NCI-H748 (cell line): ENCODE measurements at regions not wholly inside any gene's neighbourhood (a gene's known extent, or its start where the extent isn't known, plus 50 kb on each side); places are given as distances from the start of the nearest gene placed in this dataset.
A peak's percentile ranks its signal among the peaks of the same experiment; 100 is the strongest.

Experiments used
- DNase-seq: peaks from one replicate; lab custom pipeline; 2025; ENCODE audit not compliant: unreplicated experiment; lab: John Stamatoyannopoulos, UW

GRCh38 chr7:131900785-131901287, 344.4 kb upstream of the PODXL start:
- no peak for DNase-seq

GRCh38 chr7:131899271-131900030, 343.0 kb upstream of the PODXL start:
- no peak for DNase-seq

GRCh38 chr7:131898418-131898817, 342.0 kb upstream of the PODXL start:
- no peak for DNase-seq

GRCh38 chr7:131897790-131898165, 341.4 kb upstream of the PODXL start:
- no peak for DNase-seq

GRCh38 chr7:131897016-131897789, 340.8 kb upstream of the PODXL start:
- peak; percentile 59 for DNase-seq

- peak; percentile 44 for DNase-seq
These were observed 339.9 kb upstream of the PODXL start for GRCh38 chr7:131896165-131896863.

- no peak for DNase-seq
These were observed 339.2 kb upstream of the PODXL start for GRCh38 chr7:131895541-131896164.

- DNase-seq: no peak
These were observed 337.4 kb upstream of the PODXL start for GRCh38 chr7:131893631-131894340.

- DNase-seq: peak; percentile 40
These were observed 333.7 kb upstream of the PODXL start for GRCh38 chr7:131890176-131890575.

GRCh38 chr7:131889572-131890150, 333.2 kb upstream of the PODXL start:
- no peak for DNase-seq

GRCh38 chr7:131883769-131884168, 327.3 kb upstream of the PODXL start:
- DNase-seq: no peak

GRCh38 chr7:131883196-131883595, 326.8 kb upstream of the PODXL start:
- no peak for DNase-seq

- DNase-seq: no peak
These were observed 325.9 kb upstream of the PODXL start for GRCh38 chr7:131882321-131882720.

- DNase-seq: no peak
These were observed 323.6 kb upstream of the PODXL start for GRCh38 chr7:131880078-131880477.

- DNase-seq: no peak
These were observed 323.0 kb upstream of the PODXL start for GRCh38 chr7:131879424-131879823.

GRCh38 chr7:131878777-131879176, 322.3 kb upstream of the PODXL start:
- no peak for DNase-seq

- DNase-seq: no peak
These were observed 317.2 kb upstream of the PODXL start for GRCh38 chr7:131873581-131873980.

- no peak for DNase-seq
These were observed 313.6 kb upstream of the PODXL start for GRCh38 chr7:131869986-131870385.

GRCh38 chr7:131869169-131869844, 312.9 kb upstream of the PODXL start:
- DNase-seq: no peak

GRCh38 chr7:131867461-131867860, 311.0 kb upstream of the PODXL start:
- DNase-seq: no peak
